ENCODE measurements at regions not wholly inside any gene's neighbourhood (a gene's known extent, or its start where the extent isn't known, plus 50 kb on each side); places are given as distances from the start of the nearest gene placed in this dataset.

DNA sequence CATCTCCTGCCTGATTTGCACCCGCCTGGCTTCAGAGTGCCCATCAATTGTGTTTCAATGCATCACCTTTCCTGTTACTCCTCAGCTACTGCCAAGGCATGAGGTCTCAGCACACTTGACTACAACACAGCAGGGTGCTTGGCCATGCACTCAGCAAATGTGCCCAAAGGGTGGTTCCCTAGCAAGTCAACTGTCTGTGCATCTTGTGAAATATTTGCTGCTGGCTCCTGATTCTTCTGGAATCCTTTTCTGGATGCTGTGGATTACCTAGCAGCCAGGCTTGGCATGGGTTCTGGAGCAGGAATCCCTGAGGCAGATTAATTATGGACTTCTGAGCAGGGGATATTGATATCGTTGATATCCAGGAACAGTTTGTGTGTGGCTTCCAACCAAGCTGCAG is 662.6 kb upstream of the MGMT start:
- POLR2A ChIA-PET: no interaction called here
- CTCF ChIA-PET: no interaction called here
- no peak for DNase-seq (ENCODE audit: low read depth, low spot score)
- TF ChIP-seq, protein P1, sequence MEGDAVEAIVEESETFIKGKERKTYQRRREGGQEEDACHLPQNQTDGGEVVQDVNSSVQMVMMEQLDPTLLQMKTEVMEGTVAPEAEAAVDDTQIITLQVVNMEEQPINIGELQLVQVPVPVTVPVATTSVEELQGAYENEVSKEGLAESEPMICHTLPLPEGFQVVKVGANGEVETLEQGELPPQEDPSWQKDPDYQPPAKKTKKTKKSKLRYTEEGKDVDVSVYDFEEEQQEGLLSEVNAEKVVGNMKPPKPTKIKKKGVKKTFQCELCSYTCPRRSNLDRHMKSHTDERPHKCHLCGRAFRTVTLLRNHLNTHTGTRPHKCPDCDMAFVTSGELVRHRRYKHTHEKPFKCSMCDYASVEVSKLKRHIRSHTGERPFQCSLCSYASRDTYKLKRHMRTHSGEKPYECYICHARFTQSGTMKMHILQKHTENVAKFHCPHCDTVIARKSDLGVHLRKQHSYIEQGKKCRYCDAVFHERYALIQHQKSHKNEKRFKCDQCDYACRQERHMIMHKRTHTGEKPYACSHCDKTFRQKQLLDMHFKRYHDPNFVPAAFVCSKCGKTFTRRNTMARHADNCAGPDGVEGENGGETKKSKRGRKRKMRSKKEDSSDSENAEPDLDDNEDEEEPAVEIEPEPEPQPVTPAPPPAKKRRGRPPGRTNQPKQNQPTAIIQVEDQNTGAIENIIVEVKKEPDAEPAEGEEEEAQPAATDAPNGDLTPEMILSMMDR (IDR thresholded peaks at IDR 0.05; ENCODE audit: insufficient read depth, low read length, missing control alignments): no peak
- no peak overlapping the region for H3K4me3 ChIP-seq (ENCODE audit: low read depth, low read length)

DNA sequence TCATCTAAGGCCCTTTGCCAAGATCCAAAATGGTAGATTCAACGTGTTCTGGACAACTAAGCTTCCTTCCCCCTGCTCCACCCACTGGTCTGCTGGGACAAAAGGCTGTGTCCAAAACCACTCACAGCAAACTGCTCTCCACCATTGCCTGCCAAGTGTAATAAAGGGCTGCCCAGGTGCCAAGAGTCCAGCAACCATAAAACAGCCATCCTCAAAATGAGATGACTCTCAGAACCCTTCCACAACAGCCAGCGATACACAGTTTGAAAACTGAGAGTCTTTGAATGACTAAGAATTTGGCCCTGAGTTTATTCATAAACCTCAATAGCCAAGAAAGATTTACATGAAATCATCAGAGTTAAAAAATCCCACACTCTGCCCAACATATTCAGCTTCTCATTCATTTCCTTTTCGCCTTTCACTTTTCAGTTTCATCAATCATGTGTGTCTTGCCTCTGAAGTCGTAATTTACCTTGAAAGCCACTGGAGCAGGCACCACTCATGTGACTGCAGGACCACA is 658.1 kb upstream of the MGMT start:
- CTCF ChIA-PET: no interaction called here
- TF ChIP-seq, protein P1 (IDR thresholded peaks at IDR 0.05; ENCODE audit: insufficient read depth, low read length, missing control alignments): no peak
- POLR2A ChIA-PET: no interaction called here

DNA sequence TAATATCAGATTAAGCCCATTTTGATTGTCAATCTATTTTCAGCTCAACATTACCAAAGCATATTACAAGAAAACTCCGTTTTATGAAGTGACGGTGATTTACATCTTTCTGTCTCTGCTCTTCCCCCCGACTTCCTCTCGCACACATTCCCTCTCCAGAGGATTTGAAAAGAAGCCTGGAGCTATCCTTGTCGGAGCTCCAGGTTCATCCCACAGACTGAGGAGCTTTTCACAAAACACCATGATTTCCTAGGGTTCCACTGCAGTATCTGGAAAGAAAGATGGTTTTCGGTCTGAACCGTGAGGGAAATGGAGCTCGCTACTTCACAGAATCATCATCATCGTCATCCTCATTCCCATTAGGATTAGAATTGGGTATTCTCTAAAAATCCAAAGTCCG is 655.5 kb upstream of the MGMT start:
- POLR2A ChIA-PET: no interaction called here
- CTCF ChIA-PET: no interaction called here
- DNase-seq (ENCODE audit: low read depth, low spot score): no peak
- no peak overlapping the region for H3K4me3 ChIP-seq (ENCODE audit: low read depth, low read length)
- TF ChIP-seq, protein P1 (IDR thresholded peaks at IDR 0.05; ENCODE audit: insufficient read depth, low read length, missing control alignments): no peak

More for the DNA sequence above, 658.1 kb upstream of the MGMT start:
- H3K4me3 ChIP-seq (ENCODE audit: low read depth, low read length): no peak overlapping the region
- no peak for DNase-seq (ENCODE audit: low read depth, low spot score)

DNA sequence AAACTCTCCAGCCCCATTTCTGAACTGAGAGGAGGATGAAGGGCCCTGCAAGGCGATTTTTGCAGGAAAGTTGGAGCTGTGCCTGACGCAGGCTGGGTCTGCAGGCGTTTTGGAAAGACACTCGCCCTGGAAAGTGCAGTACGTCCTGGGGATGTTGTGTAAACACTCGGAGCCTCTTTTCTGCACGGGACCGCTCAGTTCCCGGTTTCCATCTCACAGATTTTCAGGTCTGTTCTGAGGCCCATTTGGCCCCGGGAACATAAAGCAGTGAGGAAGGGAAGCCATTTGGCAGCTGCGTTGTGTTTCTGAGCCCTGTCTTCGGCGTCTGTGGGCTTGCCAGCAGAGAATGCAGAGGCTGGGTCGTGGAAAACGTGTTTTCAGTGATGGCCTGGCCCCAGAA is 655.0 kb upstream of the MGMT start:
- ChIA-PET CTCF (no interaction called here), POLR2A (no interaction called here)

DNA sequence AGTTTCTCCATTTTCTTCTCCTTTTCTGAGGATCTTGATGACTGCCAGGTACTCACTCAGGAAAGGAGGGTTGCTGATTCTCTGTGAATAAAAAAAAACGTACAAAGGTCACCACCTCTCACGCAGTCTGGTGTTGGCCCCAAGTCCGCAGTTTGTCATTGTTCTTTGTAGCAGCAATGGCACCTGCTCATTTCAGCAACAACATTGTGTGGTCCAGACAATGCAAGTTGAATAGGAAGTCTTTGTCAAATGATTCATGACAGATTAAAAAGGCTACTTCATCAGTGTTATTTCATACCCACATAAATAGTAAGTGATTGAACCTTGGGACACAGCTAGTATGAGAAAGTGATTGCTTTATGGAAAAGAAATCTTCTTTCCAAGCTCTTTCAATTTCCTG is 653.5 kb upstream of the MGMT start:
- TF ChIP-seq, protein P1 (IDR thresholded peaks at IDR 0.05; ENCODE audit: insufficient read depth, low read length, missing control alignments): no peak
- no peak overlapping the region for H3K4me3 ChIP-seq (ENCODE audit: low read depth, low read length)
- ChIA-PET CTCF (no interaction called here), POLR2A (no interaction called here)
- no peak for DNase-seq (ENCODE audit: low read depth, low spot score)

More for the DNA sequence above, 655.0 kb upstream of the MGMT start:
- TF ChIP-seq, protein P1 (IDR thresholded peaks at IDR 0.05; ENCODE audit: insufficient read depth, low read length, missing control alignments): no peak
- no peak for DNase-seq (ENCODE audit: low read depth, low spot score)
- H3K4me3 ChIP-seq (ENCODE audit: low read depth, low read length): no peak overlapping the region

DNA sequence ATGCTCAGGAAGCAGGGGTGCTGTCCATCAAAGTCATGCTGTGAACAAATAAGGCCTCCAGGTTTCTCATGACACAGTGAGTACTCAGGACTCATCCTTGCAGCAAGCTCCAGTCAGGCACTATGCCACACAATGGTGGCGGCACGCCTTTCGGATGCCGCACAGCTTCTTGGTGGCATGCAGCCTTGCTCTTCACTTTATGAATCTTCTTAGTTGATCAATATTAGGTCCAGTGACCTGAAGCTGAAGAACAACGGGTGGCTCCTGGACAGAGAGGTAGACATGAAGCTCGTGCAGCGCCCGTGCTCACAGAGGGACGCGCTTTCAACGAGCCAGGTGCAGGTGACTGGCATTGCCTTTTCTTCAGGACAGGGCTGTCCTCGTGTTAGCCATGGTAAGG is 653.0 kb upstream of the MGMT start:
- ChIA-PET CTCF (no interaction called here), POLR2A (no interaction called here)
- TF ChIP-seq, protein P1 (IDR thresholded peaks at IDR 0.05; ENCODE audit: insufficient read depth, low read length, missing control alignments): no peak

More for the DNA sequence above, 653.0 kb upstream of the MGMT start:
- DNase-seq (ENCODE audit: low read depth, low spot score): no peak
- H3K4me3 ChIP-seq (ENCODE audit: low read depth, low read length): no peak overlapping the region
